AG09309 (cell line): ENCODE measurements at regions not wholly inside any gene's neighbourhood (a gene's known extent, or its start where the extent isn't known, plus 50 kb on each side); places are given as distances from the start of the nearest gene placed in this dataset.
"Not testable (repeated sequence)": the region's sequence is repeated elsewhere in the genome, so short reads cannot be mapped to it uniquely, and the experiment has no call there.

ENCODE experiments used
- DNase-seq: peaks from one replicate; pipeline ENCODE4 v3.0.0-alpha.2; 2010; ENCODE audit warnings: low read depth
- H3K4me3 ChIP-seq: 2 replicates; pipeline ENCODE4 v1.5.1; 2011; ENCODE audit warnings: mild to moderate bottlenecking, low read depth, low read length, moderate library complexity; ENCODE audit not compliant: control insufficient read depth
- TF ChIP-seq, protein P1 (sequence below): IDR thresholded peaks from 2 replicates; pipeline ENCODE4 v1.5.1; 2011; ENCODE audit warnings: mild to moderate bottlenecking, low read depth, low read length, inconsistent platforms; ENCODE audit not compliant: insufficient read depth, control insufficient read depth; ENCODE audit errors: missing control alignments

DNA sequence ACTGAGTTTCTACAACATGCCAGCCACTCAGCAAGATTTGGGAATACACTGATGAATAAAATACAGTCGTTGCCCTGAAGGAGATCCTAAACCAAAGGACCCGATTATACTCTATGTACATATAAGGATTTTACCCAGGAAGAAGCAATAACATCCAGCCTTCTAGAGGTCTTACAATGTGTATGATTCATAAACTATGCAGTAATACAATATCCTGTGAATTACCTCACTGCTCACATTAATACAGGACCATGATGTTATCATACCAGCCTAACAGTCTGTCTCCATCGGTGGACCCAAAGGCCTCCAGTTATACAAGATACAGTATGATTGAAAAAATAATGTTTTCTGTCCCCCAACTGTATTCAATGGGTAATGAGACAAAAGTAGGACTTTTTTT, 310.5 kb upstream of the TRPM3 start:
- DNase-seq: no peak
- H3K4me3 ChIP-seq: no peak overlapping the region
- TF ChIP-seq, protein P1, sequence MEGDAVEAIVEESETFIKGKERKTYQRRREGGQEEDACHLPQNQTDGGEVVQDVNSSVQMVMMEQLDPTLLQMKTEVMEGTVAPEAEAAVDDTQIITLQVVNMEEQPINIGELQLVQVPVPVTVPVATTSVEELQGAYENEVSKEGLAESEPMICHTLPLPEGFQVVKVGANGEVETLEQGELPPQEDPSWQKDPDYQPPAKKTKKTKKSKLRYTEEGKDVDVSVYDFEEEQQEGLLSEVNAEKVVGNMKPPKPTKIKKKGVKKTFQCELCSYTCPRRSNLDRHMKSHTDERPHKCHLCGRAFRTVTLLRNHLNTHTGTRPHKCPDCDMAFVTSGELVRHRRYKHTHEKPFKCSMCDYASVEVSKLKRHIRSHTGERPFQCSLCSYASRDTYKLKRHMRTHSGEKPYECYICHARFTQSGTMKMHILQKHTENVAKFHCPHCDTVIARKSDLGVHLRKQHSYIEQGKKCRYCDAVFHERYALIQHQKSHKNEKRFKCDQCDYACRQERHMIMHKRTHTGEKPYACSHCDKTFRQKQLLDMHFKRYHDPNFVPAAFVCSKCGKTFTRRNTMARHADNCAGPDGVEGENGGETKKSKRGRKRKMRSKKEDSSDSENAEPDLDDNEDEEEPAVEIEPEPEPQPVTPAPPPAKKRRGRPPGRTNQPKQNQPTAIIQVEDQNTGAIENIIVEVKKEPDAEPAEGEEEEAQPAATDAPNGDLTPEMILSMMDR: no peak

DNA sequence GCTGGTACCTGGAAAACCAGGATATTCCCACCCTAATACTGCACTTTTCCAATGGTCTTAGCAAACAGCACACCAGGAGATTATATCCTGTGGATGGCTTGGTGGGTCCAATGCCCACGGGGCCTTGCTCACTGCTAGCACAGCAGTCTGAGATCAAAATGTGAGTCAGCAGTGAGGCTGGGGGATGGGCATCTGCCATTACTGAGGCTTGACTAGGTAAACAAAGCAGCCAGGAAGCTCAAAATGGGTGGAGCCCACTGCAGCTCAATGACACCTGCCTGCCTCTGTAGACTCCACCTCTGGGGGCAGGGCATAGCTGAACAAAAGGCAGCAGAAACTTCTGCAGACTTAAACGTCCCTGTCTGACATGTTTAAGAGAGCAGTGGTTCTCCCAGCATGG, 285.9 kb upstream of the TRPM3 start:
- DNase-seq, H3K4me3 ChIP-seq: not testable (repeated sequence)

DNA sequence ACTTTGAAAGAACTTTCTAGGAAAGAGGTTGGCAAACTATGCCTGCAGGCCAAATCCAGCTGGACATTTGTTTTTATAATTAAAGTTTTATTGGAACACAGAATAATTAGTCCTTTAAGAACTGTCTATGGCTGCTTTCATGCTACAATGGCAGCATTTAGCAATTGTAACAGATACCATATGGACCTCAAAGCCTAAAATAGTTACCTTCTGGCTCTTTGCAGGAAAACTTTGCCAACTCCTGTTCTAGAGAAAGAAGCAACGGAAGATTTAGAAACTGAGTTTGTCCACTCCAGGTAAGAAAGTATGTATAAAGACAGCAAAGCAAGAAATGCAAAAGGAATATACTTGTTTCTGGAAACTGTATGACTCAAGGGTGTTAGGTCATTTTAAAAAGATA, 281.7 kb upstream of the TRPM3 start:
- TF ChIP-seq, protein P1: no peak
- no peak for DNase-seq
- no peak overlapping the region for H3K4me3 ChIP-seq

DNA sequence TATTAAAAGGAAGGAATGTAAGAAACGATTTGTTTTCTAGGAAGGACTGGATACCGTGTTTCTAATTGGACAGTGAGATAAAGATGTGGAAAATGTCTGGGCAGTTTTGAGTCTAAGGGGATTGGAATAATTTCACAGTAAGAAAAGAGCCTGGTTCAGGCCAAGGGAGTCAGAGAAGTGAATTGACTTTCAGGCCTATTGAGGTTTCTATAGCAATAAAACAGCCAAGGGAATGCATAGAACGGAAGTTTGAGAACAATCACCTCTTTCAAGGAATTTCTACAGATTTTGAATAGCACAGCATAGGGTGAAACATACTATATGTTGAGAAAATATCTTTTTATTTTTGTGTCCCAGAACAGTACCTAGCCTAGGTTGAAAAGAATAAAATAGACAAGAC, 271.6 kb upstream of the TRPM3 start:
- no peak for DNase-seq
- H3K4me3 ChIP-seq: no peak overlapping the region
- TF ChIP-seq, protein P1: no peak

DNA sequence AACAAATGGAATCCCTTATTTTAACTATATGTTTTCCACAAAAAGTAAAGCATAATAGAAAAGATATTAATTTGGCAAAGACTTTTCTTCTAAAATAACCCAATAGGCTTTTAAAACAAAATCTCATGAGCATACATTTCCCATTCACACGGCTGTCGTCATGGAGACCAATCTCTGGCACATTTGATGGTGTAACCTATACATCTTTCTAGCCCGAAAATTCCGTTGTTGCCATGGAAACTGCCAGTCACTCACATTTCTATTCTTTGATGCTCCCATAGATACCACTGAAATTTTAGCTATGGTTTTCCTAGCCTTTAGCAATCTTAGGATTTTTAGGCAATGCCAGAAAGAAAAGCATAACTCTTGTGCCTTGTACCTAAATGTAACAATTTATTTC, 262.9 kb upstream of the TRPM3 start:
- no peak for DNase-seq

DNA sequence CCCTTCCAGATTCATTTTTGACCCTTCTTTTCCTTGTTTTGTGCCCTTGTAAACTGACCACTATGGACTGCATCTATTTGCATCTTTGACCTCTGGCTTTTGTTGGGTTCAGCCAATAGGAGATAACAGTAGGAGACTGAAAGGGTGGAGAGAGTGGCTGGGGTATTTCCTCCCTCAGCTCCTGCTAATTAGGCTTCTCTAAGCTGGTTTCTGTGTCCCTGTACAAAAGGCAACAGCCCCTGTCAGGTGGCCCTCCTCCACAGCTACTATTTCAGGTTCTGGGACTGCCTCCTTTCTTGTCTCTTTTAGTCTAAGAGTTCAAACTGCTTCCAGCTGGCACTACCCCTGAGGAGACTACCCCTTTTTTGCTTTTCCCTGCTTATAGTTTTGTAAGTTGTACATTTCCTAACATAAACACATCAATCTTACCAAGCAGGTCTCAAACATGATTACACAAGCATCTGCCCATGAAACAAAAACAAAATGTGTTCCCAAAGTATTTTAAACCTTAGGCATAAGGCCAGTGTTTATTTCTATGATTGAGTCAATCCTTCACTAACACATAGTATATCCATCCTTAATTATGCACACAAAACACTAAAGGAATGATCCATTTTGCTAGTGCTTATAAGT, 262.0 kb upstream of the TRPM3 start:
- H3K4me3 ChIP-seq: no peak overlapping the region
- TF ChIP-seq, protein P1: no peak
- DNase-seq: no peak

More for the DNA sequence above, 262.9 kb upstream of the TRPM3 start:
- no peak overlapping the region for H3K4me3 ChIP-seq
- TF ChIP-seq, protein P1: no peak

DNA sequence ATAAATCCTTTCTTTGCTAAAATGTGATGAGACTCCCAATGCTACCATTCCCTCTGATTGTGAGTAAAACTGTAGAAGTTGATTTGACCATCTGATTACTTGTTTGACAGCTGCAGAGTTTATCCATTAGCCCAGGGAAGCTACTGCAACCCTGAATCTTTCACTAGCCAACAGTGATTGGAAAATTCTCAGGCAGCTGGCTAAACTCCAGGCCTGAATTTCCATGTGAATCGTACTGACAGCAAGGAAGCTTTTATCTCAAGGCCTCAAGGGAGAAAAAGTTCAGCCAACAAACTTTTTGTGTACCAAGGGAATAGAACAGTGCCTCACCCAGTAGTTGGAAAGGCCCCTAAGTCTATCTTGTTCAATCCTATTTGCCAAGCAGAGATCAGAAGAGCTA, 246.7 kb upstream of the TRPM3 start:
- DNase-seq: no peak
- H3K4me3 ChIP-seq: no peak overlapping the region
- TF ChIP-seq, protein P1: no peak
